CD4-positive, alpha-beta T cell treated with Interleukin-4 for 4 hours (primary cell): ENCODE measurements at regions not wholly inside any gene's neighbourhood (a gene's known extent, or its start where the extent isn't known, plus 50 kb on each side); places are given as distances from the start of the nearest gene placed in this dataset.

ENCODE experiments used
- DNase-seq: peaks from one replicate; pipeline ENCODE4 v3.0.0-alpha.2; 2020

GRCh38 chr6:98215531-98215930, 618.8 kb upstream of the POU3F2 start:
- no peak for DNase-seq

- no peak for DNase-seq
Measured at GRCh38 chr6:98230250-98230649, 604.1 kb upstream of the POU3F2 start.

- no peak for DNase-seq
Measured at GRCh38 chr6:98239057-98239456, 595.3 kb upstream of the POU3F2 start.

- DNase-seq: no peak
Measured at GRCh38 chr6:98241630-98242029, 592.7 kb upstream of the POU3F2 start.

GRCh38 chr6:98254624-98255023, 579.8 kb upstream of the POU3F2 start:
- no peak for DNase-seq

- DNase-seq: no peak
Measured at GRCh38 chr6:98260382-98260781, 574.0 kb upstream of the POU3F2 start.

- DNase-seq: no peak
Measured at GRCh38 chr6:98272060-98272459, 562.3 kb upstream of the POU3F2 start.

GRCh38 chr6:98274691-98275090, 559.7 kb upstream of the POU3F2 start:
- no peak for DNase-seq

- DNase-seq: no peak
Measured at GRCh38 chr6:98280492-98280891, 553.9 kb upstream of the POU3F2 start.

- no peak for DNase-seq
Measured at GRCh38 chr6:98286620-98287019, 547.8 kb upstream of the POU3F2 start.

- no peak for DNase-seq
Measured at GRCh38 chr6:98287876-98288275, 546.5 kb upstream of the POU3F2 start.

GRCh38 chr6:98292810-98293209, 541.6 kb upstream of the POU3F2 start:
- no peak for DNase-seq

GRCh38 chr6:98295515-98296175, 538.7 kb upstream of the POU3F2 start:
- DNase-seq: no peak

- no peak for DNase-seq
Measured at GRCh38 chr6:98308564-98308963, 525.8 kb upstream of the POU3F2 start.

- DNase-seq: no peak
Measured at GRCh38 chr6:98310443-98310842, 523.9 kb upstream of the POU3F2 start.

- no peak for DNase-seq
Measured at GRCh38 chr6:98323605-98324004, 510.8 kb upstream of the POU3F2 start.

GRCh38 chr6:98324446-98324845, 509.9 kb upstream of the POU3F2 start:
- no peak for DNase-seq

GRCh38 chr6:98325366-98325765, 509.0 kb upstream of the POU3F2 start:
- DNase-seq: no peak

- DNase-seq: no peak
Measured at GRCh38 chr6:98333273-98333672, 501.1 kb upstream of the POU3F2 start.

GRCh38 chr6:98335594-98335993, 498.8 kb upstream of the POU3F2 start:
- DNase-seq: no peak

- DNase-seq: no peak
Measured at GRCh38 chr6:98339506-98339905, 494.9 kb upstream of the POU3F2 start.

GRCh38 chr6:98343004-98343403, 491.4 kb upstream of the POU3F2 start:
- DNase-seq: no peak

- no peak for DNase-seq
Measured at GRCh38 chr6:98343797-98344196, 490.6 kb upstream of the POU3F2 start.

GRCh38 chr6:98352348-98352747, 482.0 kb upstream of the POU3F2 start:
- no peak for DNase-seq

- no peak for DNase-seq
Measured at GRCh38 chr6:98358173-98358572, 476.2 kb upstream of the POU3F2 start.

- no peak for DNase-seq
Measured at GRCh38 chr6:98366371-98366770, 468.0 kb upstream of the POU3F2 start.
